Dedifferentiated amniotic fluid mesenchymal stem cell (primary cell): ENCODE measurements at regions not wholly inside any gene's neighbourhood (a gene's known extent, or its start where the extent isn't known, plus 50 kb on each side); places are given as distances from the start of the nearest gene placed in this dataset.
"Not testable (repeated sequence)": the region's sequence is repeated elsewhere in the genome, so short reads cannot be mapped to it uniquely, and the experiment has no call there.

Experiments used
- DNase-seq: peaks from one replicate; pipeline ENCODE4 v3.0.0-alpha.2; 2016; ENCODE audit errors: extremely low spot score

DNA sequence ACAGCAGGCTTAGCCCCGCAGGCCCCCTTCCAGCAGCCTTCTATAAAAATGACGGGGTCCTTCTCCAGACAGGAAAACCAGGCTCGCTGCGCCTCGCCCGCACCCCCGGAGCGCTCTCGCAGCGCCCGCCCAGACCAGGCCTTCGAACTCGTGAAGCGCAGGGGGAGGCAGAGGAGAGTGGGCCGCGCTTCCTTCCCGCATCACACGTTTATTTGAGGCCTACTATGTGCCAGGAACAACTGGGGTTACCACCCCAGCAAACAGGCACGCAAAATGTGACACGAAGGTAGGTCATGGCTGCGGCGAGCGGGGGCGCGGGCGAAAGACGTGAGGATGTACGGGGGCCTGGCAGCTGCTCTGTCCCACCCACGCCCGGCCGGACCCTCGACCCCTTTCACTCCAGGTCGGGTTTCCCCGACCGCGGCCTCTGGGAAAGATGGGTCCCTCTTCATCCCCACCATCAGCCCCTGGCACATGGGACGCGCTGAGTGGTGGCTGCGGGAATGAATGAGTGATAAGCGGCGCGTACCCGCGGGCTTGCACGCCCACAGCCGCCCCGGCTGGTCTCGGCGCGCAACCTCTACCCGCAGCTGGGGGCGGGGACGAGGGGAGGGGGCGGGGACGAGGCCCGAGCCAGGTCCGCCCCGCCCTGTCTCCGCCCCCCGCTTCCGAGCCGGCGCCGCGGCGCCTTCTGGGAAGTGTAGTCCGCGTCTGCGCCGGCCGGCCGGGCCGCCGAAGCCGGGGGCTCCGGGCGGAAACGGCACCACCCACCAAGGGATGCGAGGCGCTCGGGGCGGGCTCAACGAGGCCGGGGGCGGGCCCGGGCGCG is 59.1 kb downstream of the ZNF467 start:
- DNase-seq: peak; percentile 73

DNA sequence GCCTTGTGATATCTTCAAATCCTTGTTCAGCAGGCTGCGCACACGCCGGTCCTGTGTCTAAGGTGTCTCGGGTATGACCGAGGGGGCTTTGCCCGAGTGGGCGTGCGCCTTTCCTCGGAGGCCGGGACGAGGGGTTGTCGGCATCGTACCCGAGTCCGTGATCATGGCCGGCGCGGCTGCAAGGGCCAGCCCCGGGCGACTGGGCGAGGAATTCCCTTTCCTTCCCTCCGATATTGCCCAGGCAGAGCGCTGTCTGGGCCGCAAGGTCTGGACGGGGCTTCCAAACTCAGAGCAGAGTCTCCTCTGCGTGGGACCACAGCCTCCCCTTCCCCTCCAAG is 59.7 kb downstream of the ZNF467 start:
- DNase-seq: no peak

DNA sequence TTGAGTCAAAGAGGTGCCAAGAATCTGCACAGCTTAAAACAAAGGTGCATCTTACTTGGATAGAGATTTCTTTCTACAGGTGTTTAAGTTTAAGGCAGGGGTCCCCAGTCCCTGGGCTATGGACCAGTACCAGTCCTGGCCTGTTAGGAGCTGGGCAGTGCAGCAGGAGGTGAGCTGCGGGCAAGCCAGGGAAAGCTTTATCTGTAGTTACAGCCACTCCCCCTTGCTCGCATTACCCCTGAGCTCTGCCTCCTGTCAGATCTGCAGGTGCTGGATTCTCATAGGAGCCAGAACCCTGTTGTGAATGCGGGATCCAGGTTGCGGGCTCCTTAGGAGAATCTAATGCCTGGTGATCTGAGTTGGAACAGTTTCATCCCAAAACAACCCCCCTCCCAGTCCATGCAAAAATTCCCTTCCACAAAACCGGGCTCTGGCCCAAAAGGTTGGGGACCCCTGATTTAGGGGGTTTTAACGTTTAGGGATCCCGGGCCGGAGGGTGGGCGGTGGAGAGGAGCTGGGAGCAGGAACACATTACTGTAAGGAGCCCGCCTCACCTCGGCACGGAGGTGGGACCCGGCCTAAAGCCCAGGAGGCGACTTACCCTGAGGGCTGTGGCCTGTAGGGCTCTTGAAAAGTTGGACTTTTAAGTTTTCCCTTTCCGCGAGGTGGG is 60.2 kb downstream of the ZNF467 start:
- DNase-seq: no peak

DNA sequence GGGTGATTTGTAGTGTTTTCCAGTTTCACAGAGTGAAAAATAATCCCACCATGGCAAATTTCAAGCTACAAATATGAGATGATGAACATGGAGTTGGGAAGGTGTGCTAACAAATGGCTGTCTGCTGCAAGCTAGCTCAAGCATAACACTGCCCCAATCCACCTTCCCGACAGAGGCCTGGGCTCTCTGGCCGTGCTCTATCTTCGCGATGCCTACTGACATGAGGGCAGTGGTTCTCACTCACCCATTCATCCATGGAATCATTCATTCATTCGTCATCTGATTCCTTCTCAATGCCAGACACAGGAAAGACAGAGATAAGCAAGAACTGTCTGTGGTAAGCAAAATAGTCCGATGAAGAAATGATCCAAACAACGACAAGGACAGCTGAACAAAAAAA is 65.4 kb downstream of the ZNF467 start:
- DNase-seq: no peak

DNA sequence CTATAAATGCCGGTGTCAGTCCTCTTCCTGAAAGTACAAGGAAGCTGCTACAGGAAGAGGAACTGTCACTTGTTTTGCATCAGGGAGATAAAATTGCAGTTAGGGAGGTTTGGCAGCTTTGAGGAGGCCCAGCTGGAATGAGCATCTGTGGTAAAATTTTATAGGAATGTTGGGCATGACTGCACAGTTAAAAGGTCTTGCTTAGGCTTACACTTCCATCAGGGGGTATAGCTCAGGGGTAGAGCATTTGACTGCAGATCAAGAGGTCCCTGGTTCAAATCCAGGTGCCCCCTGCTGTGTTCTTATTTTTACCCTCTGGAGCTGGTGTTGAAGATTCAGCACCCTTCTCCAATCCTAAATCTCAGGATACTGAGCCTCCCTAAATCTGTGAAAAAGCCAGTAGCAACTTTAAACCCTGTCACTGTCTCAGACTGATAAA is 65.9 kb downstream of the ZNF467 start:
- no peak for DNase-seq

DNA sequence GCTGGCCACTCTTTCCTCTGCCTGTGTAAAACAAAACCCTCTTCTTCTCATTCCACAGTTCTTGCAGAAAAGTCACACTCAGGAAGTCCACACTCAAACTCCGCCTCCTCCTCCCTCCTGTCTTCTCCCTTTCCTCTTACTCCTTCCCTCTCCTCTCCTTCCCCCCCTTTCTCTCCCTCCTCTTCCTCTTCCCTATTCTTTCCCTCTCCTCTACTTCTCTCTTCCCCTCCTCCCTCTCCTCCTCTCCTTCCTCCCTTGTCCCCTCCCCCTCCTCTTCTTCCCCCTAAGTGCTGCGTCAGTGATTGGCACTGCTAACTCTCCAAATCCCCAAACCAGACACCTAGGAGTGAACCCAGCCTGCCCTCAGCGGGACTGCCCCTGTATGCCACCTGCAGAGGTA is 67.0 kb downstream of the ZNF467 start:
- no peak for DNase-seq

DNA sequence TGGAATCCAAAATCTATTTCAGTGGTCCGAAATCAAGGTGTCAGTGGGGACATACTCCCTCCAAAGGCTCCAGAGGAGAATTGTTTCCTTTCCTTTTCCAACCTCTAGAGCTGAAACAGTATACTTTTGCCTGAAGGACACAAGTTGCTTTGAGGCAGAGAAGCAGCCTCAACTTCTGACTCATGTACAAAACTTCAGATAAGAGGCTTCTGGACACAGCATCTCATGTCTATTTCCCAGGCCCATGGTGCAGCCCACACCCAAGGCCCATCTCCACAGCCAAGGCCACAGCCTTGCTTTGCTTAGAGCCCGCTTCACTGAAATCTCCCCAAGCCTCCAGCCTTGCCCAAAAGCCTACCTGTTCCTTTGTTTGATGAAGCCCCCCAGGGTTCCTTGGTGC is 68.9 kb downstream of the ZNF467 start:
- DNase-seq: peak; percentile 33

DNA sequence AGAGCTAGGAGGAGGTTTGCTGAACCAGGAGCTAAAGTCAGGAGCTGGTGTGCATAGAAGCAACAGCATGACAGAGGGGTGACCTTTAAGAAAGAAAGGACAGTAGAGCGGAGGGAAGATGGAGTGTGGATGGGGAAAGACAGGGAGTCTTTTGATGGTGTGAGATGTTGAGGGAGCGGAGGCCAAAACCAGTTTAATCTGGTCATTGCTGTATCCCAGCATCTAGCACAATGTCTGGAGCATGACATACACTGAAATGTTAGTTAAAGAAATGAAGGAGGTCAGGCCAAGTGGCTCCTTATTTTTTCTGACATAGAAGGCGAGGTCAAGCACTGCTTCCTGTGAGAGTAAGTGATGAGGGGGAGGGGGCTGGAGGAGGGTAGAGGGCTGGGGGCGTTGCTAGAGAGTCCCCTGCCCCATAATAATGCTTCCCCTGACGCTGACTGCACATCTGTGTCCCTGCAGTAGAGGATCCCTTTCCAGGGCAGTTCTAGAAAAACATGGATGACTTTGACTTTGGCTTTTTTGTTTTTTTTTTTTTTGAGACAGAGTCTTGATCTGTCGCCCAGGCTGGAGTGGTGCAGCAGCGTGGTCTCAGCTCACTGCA is 70.2 kb downstream of the ZNF467 start:
- no peak for DNase-seq

DNA sequence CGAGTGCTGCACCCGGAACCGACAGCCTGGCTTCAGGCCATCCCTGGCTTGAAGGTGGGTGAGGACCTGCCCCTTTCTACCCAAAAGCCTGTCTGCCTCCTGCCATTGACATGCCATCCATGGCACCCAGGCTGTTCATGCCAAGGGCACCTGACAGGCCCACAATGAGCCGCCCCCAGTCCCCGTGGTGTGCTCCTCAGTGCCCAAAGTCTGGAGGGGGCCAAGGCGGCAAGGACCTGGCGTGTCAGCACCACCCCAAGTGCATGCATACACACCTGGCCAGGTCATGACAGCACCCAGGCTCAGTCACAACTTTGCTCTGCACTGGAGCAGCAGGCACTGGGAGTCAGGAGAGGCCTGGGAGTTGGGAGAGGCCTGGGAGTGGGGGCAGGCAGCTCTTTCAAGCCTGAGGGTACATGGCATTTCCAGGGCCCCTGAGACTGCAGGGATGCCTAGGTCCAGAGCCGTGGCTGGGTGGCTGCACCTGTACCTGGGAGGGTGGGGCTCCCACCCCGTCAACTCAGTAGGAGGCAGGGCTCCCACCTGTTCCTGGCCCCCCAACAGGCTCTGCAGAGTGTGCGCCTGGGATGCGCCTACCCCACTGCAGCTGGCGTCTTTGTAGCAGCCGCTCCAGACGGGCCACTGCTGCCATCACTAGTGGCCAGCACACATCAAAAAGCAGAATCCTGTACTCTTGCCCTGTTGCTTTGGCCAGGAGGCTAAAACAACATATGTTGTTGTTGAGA is 71.7 kb downstream of the ZNF467 start:
- DNase-seq: no peak

DNA sequence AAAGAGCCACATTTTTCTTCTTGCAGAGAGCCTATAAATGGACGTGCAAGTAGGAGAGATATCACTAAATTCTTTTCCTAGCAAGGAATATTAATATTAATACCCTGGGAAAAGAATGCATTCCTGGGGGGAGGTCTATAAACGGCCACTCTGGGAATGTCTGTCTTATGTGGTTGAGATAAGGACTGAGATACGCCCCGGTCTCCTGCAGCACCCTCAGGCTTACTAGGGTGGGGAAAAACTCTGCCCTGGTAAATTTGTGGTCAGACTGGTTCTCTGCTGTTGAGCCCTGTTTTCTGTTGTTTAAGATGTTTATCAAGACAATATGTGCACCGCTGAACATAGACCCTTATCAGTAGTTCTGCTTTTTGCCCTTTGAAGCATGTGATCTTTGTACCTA is 75.6 kb downstream of the ZNF467 start:
- DNase-seq: not testable (repeated sequence)

DNA sequence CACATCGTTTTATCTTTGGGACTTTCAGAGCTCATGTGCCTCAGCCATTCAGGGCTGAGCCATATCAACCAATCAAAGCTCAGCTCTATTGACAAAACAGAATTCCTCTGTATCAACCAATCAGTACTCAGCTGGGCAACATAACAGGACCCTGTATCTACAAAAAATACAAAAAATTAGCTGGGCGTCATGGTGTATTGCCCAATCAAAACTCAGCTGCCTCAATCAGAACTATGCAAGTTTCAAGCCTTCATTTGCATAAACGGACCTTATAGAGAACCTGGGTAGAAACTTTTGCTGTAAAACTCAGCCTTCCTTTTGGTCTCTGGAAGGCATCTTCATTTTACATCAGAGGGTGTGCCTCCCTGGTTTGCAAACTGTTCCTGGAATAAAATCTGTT is 77.1 kb downstream of the ZNF467 start:
- DNase-seq: no peak

DNA sequence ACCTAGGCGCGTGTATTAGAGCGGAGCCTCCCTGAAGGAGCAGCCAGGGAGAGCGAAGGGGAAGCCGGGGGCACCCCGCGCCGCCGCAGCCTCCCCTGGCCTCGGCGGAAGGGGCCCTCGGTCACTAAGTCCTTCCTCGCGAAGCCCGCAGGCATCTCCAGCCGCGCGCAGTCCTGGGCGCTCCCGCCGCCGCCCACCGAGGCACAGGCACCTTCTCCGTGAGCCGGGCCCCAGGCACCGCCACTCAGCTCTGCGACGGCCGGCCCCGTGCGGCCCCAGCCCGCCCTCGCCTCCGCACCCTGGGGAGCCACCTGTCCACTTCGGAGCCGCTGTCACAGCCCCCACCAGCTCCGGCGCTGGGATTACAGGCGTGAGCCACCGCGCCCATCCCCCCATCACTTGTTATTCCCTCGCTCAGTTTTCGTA is 80.8 kb downstream of the ZNF467 start:
- no peak for DNase-seq

DNA sequence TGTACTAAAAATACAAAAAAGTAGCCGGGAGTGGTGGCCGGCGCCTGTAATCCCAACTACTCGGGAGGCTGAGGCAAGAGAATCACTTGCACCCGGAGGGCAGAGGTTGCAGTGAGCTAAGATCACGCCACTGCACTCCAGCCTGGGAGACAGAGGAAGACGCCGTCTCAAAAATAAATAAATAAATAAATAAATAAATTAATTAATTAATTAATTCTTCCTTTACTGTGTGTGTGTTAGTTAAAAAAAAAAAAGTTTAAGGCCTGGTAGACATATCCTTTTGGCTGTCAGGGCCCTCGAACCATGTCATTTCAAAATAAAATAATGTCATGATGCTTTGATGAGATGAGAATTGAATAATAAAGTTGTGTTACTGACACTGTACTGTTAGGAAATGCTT is 81.3 kb downstream of the ZNF467 start:
- no peak for DNase-seq

DNA sequence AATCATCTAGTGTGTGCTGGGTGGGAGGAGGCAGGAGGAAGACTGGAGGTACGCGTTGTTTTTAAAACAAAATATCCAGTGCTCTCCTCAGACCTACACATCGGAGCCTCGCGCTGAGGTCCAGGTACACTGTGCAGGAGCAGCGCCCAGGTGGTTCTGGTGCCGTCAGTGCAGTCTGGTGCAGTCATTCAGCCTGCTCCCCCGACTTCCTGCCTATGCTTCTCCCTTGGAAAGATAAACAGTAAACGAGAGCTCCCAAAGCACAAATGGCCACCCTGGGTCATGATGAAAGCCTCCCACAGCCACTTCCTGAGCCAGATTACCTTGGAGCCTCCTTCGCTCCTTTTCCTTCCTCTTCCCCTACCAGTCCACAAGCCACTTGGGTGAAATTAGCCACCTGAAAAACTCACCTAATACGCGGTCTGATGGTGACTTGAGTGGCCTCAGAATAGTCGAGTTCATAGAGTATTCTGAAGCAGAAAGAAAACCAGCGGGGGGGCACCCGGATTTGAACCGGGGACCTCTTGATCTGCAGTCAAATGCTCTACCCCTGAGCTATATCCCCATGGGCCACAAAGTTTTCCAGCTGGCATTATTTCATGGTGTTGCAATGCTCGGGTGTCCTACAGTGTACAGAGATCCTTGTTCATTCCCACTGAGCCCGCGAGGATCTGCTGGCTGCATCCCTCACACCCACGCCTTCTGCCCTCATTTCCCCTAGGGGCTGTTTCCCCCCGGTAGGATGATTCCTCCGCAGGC is 82.5 kb downstream of the ZNF467 start:
- peak; percentile 49 for DNase-seq

DNA sequence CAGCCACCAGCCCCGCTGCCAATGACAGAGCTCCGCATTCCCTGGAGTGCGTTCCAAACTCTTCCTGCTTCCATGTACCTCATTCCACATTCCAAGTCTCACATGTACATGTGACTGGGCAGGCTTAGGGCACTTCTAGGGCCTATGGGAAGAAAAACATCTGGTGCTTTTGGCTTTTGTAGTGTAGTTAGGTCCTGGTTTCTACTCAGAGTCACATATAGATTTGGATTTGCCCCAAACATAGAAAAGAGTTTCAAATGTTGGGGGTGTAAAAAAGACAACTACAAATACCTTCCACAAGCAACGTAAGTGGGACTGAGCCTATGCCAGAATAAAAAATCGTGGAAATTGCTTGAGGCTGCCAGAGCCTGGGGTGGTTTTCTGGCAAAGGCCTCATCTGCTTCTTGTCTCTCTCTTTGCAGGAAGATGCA is 84.1 kb downstream of the ZNF467 start:
- no peak for DNase-seq

DNA sequence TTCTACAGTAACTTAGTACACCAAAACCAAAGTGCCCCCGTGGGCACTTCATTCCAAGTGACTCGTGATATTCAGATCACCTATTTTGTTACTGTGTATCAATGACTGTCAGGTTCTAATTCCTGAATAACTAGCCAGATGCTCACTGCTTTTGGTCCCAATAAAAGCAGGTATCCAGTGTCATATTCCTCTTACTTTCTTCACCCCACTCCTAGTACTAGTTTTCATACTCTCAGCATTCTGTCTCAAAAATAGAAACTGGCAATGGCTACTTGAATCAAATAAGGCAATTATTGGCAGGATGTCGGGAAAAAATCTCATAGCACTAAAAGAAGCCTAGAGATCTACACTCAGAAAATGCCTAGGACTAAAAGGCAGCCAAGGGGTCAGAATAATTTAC is 84.6 kb downstream of the ZNF467 start:
- DNase-seq: no peak

DNA sequence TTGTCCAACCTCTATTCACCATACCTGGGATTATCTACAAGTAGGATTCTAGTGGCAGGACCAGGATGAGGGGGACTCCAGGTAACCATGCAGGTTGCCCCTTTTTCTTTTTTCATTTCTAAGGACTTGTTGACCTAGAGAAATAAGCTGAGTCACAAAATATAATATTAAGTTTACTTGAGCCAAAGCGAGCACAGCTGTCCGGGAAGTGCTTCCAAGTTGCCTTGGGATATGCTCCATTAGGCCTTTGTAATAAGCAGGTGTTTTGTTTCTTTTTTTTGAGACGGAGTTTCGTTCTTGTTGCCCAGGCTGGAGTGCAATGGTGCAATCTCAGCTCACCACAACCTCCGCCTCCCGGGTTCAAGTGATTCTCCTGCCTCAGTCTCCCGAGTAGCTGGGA is 85.6 kb downstream of the ZNF467 start:
- DNase-seq: not testable (repeated sequence)

DNA sequence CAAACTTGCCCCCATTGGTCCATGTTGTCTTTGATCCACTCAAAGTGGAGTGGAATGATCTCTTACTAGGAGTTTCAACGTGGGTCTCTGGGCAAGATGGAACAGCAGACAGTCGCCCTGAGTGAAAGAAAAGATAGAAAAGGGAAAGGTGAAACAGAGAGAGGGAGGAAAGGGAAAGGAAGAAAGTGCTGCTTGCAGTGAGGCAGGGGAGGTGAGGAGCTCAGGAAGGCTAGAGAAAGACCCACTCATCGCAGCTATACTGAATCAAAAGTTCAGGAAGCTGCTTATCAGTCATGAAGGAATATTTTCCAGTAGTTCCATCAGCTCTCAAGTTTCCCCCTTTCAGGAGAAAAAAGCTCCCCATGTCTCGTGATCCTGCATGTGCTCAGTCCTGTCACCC is 86.9 kb downstream of the ZNF467 start:
- no peak for DNase-seq

DNA sequence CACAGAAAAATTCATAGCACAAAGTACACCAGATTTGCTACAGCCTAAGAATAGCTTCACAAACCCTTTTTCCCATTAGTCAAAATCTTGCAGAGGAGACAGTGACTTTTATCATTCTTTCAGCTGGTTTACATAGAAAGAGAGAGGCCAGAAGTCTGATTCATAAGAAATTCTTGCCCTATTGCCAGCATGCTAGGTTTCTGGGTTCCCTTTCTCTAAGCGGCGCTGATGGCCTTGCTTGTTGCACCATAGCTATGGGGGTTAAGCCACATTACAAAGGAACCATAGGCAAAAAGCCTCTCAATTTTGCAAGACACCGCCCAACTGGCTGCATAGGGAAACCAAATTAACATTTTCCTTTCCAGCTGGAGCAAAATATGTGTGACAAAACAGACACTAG is 87.4 kb downstream of the ZNF467 start:
- DNase-seq: peak; percentile 53

DNA sequence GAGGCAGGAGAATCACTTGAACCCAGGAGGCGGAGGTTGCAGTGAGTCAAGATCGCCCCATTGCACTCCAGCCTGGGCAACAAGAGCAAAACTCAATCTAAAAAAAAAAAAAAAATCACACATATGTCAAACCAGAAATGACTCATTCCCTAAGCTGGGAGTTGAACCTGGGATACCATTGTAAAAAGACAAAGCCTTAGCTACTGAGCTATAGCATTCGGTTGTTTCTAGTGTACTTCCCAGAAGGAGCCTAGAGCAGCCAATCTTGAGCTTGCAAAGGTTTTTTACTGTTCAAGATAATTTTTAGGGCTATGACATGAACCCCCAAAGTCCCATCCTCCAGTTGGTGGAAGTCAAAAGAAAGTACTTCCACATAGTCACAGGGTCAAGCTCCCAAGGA is 87.9 kb downstream of the ZNF467 start:
- DNase-seq: no peak

DNA sequence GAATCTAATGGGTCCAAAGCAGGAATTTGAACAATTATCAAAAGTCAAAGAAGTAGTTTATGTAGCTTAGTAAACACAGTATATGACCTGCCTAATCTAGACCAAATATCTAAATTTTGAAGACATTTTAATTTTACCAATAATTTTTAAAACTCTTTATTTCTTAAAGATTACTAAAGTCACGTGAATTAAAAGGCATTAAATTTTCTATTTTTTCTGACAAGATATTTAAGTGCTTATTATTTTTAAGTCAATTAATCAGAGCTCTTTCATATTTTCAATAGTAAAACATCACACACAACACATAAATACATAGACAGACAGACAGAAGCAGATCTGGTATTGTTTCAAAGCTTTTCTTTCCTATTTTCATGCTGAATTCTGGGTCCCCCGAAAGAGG is 89.5 kb downstream of the ZNF467 start:
- no peak for DNase-seq

DNA sequence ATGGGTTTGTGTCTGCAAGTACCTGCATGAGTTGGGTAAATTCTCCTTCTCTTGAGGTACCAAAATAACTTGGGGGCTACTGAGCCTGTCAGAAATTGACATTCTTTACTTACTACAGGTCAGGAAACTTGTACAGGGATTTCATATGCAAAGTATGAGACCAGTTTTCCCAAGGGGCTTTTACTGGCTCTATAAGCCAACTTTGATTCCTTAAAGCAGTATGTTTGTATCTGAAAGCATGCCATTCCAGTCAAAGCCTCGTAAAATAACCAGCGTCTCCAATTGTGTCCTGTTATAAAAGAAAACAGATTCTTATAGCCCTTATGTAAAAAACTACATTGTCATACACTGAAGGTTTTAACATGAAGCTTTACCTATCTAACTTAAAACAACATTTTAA is 90.2 kb downstream of the ZNF467 start:
- DNase-seq: no peak
